Memory B cell (primary cell): ENCODE measurements at regions not wholly inside any gene's neighbourhood (a gene's known extent, or its start where the extent isn't known, plus 50 kb on each side); places are given as distances from the start of the nearest gene placed in this dataset.

Experiments
- ATAC-seq: fragments of 150-1000 bp; cut with Tn5 transposase; 2 replicates; pipeline ENCODE4 v1.10.0; 2021; ENCODE audit warnings: low read depth, mild to moderate bottlenecking, moderate library complexity
- DNase-seq, 2 donors: peaks; one replicate each; pipeline ENCODE4 v3.0.0; 2022; ENCODE audit warnings: low spot score in 2 of 2
- H3K27ac Mint-ChIP-seq: one replicate; pipeline ENCODE4 v1.8.0; 2022; ENCODE audit warnings: mild to moderate bottlenecking, moderate library complexity, mixed read lengths
- H3K27me3 Mint-ChIP-seq: one replicate; pipeline ENCODE4 v1.8.0; 2022; ENCODE audit warnings: mixed read lengths
- H3K36me3 Mint-ChIP-seq: one replicate; pipeline ENCODE4 v1.8.0; 2022; ENCODE audit warnings: mild to moderate bottlenecking, mixed read lengths
- H3K4me1 Mint-ChIP-seq: one replicate; pipeline ENCODE4 v1.8.0; 2022; ENCODE audit warnings: mixed read lengths
- H3K4me3 Mint-ChIP-seq: one replicate; pipeline ENCODE4 v1.8.0; 2022; ENCODE audit warnings: mild to moderate bottlenecking, moderate library complexity, mixed read lengths
- H3K9me3 Mint-ChIP-seq: one replicate; pipeline ENCODE4 v1.8.0; 2022; ENCODE audit warnings: mixed read lengths

DNA sequence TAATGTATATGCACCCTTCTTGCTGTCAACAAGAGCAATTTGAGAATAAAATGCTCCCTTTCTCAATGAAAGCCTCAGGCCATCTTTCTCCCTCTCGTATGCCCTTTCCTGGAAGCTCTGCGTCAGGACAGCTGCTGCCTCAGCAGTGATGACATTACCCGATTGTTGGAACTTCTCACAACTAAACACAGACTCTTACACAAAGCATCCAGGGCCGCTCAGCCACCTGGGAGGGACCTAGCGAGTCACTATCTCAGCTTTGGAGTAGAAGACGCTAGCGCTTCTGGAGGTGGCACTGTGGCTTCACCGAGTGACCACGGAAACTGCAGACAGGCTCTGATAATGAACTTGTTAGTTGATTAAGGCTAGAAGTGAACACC lies 153.2 kb upstream of the SOX1 start:
- Mint-ChIP-seq H3K27ac (no peak overlapping the region), H3K9me3 (no peaks in the 10 kb centered on the region), H3K27me3 (no peaks in the 10 kb centered on the region), H3K4me1 (no peaks in the 10 kb centered on the region), H3K36me3 (no peaks in the 10 kb centered on the region), H3K4me3 (no peak overlapping the region)
- DNase-seq: no peak
- no peak for ATAC-seq

DNA sequence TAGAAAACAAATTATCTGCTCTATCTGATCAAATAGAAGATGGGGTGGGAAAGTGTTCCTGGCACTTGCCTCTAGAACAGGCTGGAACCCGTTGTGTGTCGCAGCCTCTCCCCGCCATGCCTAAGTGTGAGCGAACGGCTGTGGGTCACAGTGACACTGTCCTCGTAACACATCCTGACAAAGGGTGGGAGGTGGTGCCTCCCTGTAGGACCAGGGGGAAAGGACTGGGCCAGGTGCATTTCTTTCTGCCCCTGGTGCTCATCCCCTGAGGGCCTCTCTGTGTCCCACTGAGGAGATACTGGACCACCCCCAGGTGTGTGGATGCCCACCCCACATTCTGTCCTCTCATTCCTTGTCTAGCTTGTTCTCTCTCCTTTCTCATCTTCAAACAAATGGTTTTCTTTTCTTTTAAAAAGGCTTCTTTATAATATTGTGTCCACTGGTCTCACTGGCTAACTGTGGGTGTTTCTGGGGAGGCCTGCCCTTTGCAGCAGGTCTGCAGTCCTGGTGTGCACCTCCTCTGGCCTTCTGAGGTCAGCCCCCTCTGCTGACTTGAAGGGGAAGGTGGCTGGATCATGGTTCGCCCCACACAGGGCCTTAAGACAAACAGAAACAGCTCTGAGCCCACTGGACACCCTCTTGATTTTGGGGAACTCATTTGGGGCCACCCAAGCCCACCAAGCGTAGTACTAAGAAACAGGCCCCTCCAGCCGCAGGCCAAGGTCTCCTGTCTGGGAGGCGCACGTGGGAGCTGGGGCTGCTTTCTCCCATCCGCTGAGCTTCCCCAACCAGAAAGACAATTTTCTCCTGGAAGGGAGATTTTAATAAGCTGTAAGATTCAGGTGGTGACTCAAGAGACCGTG lies 152.5 kb upstream of the SOX1 start:
- Mint-ChIP-seq H3K27ac (no peak overlapping the region), H3K36me3 (no peaks in the 10 kb centered on the region), H3K4me3 (no peak overlapping the region), H3K4me1 (no peaks in the 10 kb centered on the region), H3K27me3 (no peaks in the 10 kb centered on the region), H3K9me3 (no peaks in the 10 kb centered on the region)
- ATAC-seq (no peak), DNase-seq (no peak)

DNA sequence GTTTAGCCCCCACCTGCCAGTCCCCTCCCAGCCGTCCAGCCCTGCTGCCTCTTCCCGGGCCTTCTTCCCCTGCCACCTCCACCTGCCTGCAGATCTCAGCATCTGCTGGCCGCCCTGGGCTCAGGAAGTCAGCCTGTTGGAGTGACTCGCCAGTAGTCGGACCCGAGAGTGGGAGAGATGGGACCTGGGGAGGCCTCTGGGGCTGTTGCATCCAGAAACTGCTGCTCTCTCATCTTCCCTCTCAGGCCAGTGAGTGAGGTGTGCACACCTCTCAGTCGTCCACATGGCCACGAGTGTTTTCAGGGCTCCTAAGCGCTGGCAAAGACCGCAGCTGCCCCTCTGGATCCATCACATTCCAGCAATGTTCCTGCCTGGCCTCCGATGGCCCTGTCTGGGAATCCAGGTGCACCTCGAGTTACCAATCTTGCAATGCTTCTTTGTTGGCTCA lies 151.8 kb upstream of the SOX1 start:
- no peak for DNase-seq
- Mint-ChIP-seq H3K36me3 (no peaks in the 10 kb centered on the region), H3K4me1 (no peaks in the 10 kb centered on the region), H3K27me3 (no peaks in the 10 kb centered on the region), H3K4me3 (no peak overlapping the region), H3K9me3 (no peaks in the 10 kb centered on the region), H3K27ac (no peak overlapping the region)
- ATAC-seq: no peak

DNA sequence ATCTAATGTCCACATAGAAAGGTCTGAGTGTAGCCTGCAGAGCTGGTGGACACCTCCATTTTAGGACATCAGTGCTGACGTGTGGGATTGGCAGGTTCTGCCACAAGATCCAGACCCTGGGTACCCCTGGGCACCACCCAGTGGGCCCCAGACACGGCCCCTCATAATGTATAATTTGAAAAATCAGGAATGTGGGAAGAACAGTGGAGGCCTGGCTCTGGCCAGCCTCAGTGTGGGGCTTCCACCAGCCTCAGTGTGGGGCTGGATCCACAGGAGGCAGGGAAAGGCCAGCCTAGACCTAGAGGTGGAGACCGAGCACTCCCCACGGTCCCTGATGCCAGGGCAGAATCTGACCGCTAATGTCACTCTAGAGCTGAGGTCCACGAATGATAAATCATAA lies 150.7 kb upstream of the SOX1 start:
- DNase-seq (no peak), ATAC-seq (no peak)
- no peaks in the 10 kb centered on the region for H3K4me1 Mint-ChIP-seq
- H3K4me3 Mint-ChIP-seq: no peak overlapping the region
- H3K36me3 Mint-ChIP-seq: no peaks in the 10 kb centered on the region
- H3K9me3 Mint-ChIP-seq: no peaks in the 10 kb centered on the region
- H3K27me3 Mint-ChIP-seq: no peaks in the 10 kb centered on the region
- H3K27ac Mint-ChIP-seq: no peak overlapping the region

DNA sequence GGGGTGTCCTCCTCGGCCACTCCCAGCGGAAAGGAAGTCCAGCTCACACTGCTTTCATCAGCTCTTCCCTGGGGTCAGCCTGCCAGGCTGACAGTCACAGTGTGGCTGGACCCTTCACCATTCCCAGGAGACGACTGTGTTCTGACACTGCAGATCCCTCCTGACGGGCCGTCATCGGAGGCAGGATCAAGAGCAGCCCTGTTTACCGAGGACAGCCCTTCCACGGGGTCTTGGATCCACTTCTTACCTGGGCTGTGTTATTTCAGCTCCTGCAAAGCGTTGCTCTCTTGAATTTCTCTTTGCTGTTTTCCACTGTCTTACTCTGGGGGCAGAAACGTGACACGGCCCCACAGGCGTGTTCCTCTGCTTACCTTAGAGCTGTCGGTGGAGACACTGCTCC lies 149.9 kb upstream of the SOX1 start:
- ATAC-seq (no peak), DNase-seq (no peak)
- Mint-ChIP-seq H3K36me3 (no peaks in the 10 kb centered on the region), H3K27me3 (no peaks in the 10 kb centered on the region), H3K4me1 (no peaks in the 10 kb centered on the region), H3K4me3 (no peak overlapping the region), H3K27ac (no peak overlapping the region), H3K9me3 (no peaks in the 10 kb centered on the region)

DNA sequence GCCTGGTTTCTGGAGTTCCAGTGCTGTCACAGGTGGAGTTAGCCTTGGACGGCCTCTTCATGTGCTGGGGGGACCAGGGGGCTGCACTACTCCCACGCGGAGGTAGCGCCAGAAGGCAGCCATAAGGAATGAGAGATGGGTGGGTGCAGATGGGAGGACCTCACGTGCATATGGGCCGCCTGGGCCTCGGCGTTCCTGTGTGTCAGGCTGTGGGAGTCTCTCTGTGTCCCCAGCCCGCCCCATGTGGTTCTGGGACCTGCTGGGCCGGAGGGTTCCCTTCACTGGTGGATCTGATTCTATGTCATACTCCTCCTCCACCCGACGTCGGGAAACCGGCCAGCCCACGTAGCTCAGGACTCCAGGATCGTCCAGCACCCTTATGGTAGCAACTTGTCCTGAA lies 149.0 kb upstream of the SOX1 start:
- no peaks in the 10 kb centered on the region for H3K9me3 Mint-ChIP-seq
- H3K4me3 Mint-ChIP-seq: no peak overlapping the region
- H3K27ac Mint-ChIP-seq: no peak overlapping the region
- H3K36me3 Mint-ChIP-seq: no peaks in the 10 kb centered on the region
- peaks cover under 1% of the 10 kb centered on the region for H3K27me3 Mint-ChIP-seq
- DNase-seq (no peak), ATAC-seq (no peak)
- H3K4me1 Mint-ChIP-seq: no peaks in the 10 kb centered on the region

DNA sequence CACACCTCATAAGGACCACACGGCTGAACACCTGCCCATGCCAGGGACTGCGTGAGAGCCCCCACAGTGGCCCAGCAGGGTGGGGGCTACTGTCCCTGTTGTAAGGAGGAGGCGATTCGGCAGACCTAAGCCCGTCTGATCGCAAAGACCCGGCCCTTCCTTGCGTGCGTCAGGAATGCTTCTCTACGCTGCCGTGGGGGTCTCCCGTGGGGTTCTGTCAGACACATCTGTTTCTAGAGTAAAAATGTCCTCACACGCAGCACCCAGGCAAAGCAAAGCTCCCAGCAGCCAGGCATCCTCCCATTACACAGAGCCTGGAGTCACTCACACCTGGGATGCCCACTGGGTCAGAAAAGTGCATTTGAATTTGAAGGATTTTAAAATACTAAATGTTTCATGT lies 147.7 kb upstream of the SOX1 start:
- H3K36me3 Mint-ChIP-seq: no peaks in the 10 kb centered on the region
- ATAC-seq (no peak), DNase-seq (no peak)
- no peak overlapping the region for H3K4me3 Mint-ChIP-seq
- H3K4me1 Mint-ChIP-seq: no peaks in the 10 kb centered on the region
- H3K9me3 Mint-ChIP-seq: no peaks in the 10 kb centered on the region
- no peak overlapping the region for H3K27ac Mint-ChIP-seq
- H3K27me3 Mint-ChIP-seq: peaks cover 1% of the 10 kb centered on the region

DNA sequence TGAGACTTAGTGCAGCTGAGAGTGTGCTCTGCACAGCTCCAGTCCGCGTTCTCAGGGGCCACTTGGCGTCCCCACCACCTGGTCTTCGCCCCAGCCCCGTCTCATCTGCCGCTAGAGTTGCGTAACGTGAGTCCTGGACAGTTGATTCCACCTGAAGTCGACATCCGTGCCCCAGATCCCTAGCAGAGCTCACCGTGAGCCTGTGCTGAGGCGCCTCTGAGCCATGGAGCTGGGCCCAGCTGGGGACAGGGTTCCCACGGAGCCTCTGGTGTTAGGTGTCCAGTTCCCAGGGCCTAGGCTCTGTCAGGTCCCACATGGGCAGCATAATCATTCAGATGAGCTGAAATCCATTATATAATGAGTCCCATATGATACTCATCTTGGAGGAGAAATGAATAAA lies 147.1 kb upstream of the SOX1 start:
- H3K36me3 Mint-ChIP-seq: no peaks in the 10 kb centered on the region
- peaks cover 1% of the 10 kb centered on the region for H3K27me3 Mint-ChIP-seq
- no peak for DNase-seq
- no peak for ATAC-seq
- H3K4me3 Mint-ChIP-seq: no peak overlapping the region
- no peaks in the 10 kb centered on the region for H3K9me3 Mint-ChIP-seq
- H3K27ac Mint-ChIP-seq: no peak overlapping the region
- no peaks in the 10 kb centered on the region for H3K4me1 Mint-ChIP-seq

DNA sequence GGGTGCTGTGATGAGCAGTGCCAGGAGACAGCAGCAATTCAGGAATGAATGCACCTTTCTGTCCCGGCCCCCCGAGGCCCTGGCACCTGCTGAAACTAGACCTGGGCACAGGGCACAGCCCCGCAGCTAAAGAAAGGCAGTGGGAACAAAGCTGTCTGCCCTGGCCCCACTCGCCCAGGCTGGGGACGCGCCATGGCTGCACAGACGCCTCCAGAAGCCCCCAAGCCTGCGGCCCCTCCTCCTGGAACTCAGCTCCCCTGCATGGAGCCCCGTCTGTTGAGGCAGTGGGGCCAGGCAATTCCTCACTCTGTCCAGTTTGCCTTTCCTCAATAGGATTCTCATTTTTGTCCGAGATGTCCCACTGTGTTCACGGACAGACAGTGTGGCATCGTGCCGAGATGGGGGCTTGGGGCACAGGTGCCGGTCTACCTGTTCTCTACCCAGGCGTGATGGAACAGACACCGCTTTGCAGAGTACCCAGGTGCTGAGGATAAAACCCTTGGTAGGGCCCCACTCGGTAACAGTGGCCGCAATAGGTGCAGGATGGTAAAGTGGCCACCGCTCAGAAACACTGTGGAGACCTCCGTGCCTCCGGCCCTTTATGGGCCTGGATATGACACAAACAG lies 146.5 kb upstream of the SOX1 start:
- H3K9me3 Mint-ChIP-seq: no peaks in the 10 kb centered on the region
- H3K27ac Mint-ChIP-seq: no peak overlapping the region
- H3K36me3 Mint-ChIP-seq: no peaks in the 10 kb centered on the region
- ATAC-seq: no peak
- H3K4me1 Mint-ChIP-seq: no peaks in the 10 kb centered on the region
- peaks cover 1% of the 10 kb centered on the region for H3K27me3 Mint-ChIP-seq
- DNase-seq: no peak
- no peak overlapping the region for H3K4me3 Mint-ChIP-seq

DNA sequence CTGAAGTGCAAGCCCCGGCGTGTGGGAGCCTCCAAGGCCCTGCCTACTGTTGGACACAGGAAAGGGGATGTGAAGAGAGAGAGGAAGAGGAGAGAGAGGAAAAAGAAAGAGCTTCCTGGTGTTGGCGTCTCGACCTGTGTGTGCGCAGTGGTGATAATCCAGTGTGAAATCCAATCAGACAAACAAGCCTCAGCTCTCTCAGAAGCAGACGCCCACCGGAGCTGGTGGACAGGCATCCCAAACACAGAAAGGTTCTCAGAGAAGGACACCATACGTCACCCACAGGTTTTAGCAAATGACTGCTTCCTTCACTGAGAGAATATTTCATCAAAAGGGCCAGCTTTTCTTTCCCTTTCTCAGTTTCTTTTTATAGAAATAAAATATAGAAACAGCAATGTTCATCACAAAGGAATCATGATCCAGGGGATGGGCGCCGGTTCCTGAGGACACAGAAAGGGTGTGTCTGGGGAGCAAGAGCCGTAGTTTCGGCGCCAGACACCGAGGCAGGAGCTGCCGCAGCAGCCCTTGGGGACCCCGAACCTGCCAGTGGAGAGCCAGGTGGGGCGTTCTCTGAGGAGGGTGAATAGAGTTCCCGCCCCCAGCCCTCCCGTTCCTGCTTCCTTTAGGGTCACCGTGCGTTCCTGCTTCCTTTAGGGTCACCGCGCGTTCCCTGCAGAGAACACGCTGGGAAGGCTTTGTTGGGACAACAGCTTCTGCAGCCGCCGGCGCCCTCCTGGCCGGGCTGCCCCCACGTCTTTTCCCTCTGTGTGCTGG lies 145.8 kb upstream of the SOX1 start:
- H3K9me3 Mint-ChIP-seq: no peaks in the 10 kb centered on the region
- ATAC-seq (no peak), DNase-seq (no peak)
- H3K36me3 Mint-ChIP-seq: no peaks in the 10 kb centered on the region
- H3K27ac Mint-ChIP-seq: no peak overlapping the region
- H3K4me3 Mint-ChIP-seq: no peak overlapping the region
- H3K4me1 Mint-ChIP-seq: no peaks in the 10 kb centered on the region
- peaks cover 1% of the 10 kb centered on the region for H3K27me3 Mint-ChIP-seq

DNA sequence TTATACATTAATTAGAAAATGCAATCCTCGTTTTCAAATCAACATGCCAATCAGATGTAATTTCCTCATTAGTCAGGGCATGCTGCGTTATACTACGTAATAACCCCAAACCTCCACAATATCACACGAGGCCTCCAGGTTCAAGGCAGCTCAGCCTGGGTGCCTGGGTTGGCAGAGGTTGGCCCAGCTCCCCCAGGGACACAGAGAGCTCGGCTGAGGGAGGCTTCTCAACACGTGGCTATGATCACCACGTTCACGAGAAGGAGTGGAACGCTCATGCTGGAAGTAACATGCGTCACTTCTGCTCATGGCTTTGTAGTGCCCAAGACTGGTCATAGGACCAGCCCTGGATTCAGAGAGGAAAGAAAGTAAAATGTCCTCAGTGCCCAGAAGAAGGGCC lies 144.9 kb upstream of the SOX1 start:
- Mint-ChIP-seq H3K27ac (no peak overlapping the region), H3K27me3 (peaks cover 1% of the 10 kb centered on the region), H3K4me3 (no peak overlapping the region), H3K9me3 (peaks cover 3% of the 10 kb centered on the region), H3K4me1 (no peaks in the 10 kb centered on the region), H3K36me3 (no peaks in the 10 kb centered on the region)
- no peak for DNase-seq
- no peak for ATAC-seq

DNA sequence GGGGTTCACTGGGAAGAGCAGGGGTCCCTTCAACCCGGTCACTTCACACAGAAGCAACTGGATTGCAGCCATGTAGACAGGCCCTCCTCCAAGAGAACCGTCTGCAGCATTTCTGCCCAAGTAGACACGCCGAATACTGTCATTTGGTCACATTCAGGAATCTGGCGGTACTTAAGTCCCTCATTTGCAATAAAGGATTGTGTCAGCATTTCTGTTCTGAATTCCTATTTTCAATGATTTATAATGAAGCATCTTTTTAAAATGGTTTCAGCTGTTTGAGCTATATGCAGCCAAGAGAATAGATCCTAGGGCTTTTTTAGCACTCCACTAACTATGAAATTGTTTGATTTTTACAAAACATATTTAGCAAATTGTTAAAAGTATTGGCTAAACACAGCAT lies 143.5 kb upstream of the SOX1 start:
- ATAC-seq (no peak), DNase-seq (no peak)
- no peaks in the 10 kb centered on the region for H3K36me3 Mint-ChIP-seq
- no peak overlapping the region for H3K4me3 Mint-ChIP-seq
- H3K9me3 Mint-ChIP-seq: peaks cover 3% of the 10 kb centered on the region
- no peaks in the 10 kb centered on the region for H3K4me1 Mint-ChIP-seq
- H3K27me3 Mint-ChIP-seq: peaks cover 1% of the 10 kb centered on the region
- H3K27ac Mint-ChIP-seq: no peak overlapping the region

DNA sequence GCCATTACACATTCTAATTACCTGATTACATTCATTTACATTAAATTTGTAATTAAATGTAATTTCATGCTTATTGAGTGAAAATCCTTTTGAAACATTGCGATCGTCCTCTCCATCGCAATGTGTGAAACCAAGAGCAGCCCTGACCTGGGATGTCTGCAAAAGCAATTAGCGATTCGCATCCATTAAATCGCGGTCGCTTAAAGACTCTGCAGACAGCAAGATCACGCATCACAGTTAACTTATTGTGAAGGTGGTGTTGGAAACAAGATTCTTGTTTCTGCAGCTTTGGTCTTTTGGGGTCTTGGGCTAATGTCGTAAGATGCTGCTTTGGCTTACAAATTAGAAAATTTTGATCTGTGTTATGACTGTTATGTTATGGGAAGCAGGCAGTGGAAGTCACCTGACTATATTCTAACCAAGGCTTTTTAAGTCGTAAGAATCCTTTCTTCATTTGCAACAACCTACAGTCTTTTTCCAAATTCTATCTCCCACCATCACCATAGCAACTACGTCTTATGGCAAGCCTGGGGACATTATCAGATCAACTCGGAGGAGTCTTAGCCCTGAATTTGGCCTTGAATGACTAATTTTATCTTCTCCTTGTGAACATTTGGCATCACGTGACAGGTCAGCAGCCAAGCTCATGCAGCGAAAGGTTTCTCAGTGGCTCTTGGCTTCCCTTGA lies 142.8 kb upstream of the SOX1 start:
- Mint-ChIP-seq H3K4me1 (no peaks in the 10 kb centered on the region), H3K9me3 (peaks cover 3% of the 10 kb centered on the region), H3K36me3 (no peaks in the 10 kb centered on the region), H3K27me3 (peaks cover 1% of the 10 kb centered on the region), H3K4me3 (no peak overlapping the region), H3K27ac (no peak overlapping the region)
- DNase-seq (no peak), ATAC-seq (no peak)

DNA sequence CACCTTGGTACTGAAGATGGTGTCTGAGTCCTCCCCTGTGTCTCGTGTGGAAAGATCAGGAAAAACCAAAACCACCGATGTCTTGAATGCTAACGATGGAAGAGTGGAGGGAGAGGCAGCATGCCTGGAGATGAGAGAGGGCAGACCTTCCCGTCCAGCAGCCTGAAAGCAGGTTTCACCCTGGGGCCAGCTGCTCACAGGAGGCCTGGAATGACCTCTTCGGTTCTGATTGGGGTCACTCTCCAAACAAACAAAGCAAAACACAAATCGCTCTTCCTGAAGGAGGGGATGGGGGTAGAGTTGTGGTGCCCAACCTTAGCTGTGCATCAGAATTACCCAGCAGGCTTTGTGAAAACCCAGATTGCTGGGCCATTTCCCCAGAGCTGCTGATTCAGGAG lies 142.3 kb upstream of the SOX1 start:
- no peaks in the 10 kb centered on the region for H3K4me1 Mint-ChIP-seq
- no peak overlapping the region for H3K4me3 Mint-ChIP-seq
- H3K36me3 Mint-ChIP-seq: no peaks in the 10 kb centered on the region
- ATAC-seq: no peak
- no peak for DNase-seq
- no peak overlapping the region for H3K27ac Mint-ChIP-seq
- H3K27me3 Mint-ChIP-seq: peaks cover 1% of the 10 kb centered on the region
- peaks cover 3% of the 10 kb centered on the region for H3K9me3 Mint-ChIP-seq
